A549 (cell line): ENCODE measurements at regions not wholly inside any gene's neighbourhood (a gene's known extent, or its start where the extent isn't known, plus 50 kb on each side); places are given as distances from the start of the nearest gene placed in this dataset.

Experiments
- ATAC-seq, 2 experiments: fragments of 200-7000 bp in 1 of 2; fragments of >200 bp in 1 of 2; cut with Nextera tagmentation in 1 of 2; cut with Tn5 transposase in 1 of 2; 3 replicates each; pipeline versions ENCODE4 v1.8.0 to v1.9.1; 2018 to 2020; ENCODE audit warnings: mild to moderate bottlenecking in 1 of 2, moderate library complexity in 1 of 2
- CTCF ChIA-PET: fragments of 300-600 bp; sonication (Branson Sonifier 250); formaldehyde crosslinking; extraction: SDS; loops from one replicate; lab custom pipeline; 2021; ENCODE audit warnings: antibody characterized with exemption, inconsistent platforms; lab: Yijun Ruan, JAX
- POLR2A ChIA-PET: fragments of 350-600 bp; formaldehyde crosslinking; extraction: SDS; loops from one replicate; lab custom pipeline; 2021; ENCODE audit warnings: antibody characterized with exemption, inconsistent platforms; lab: Yijun Ruan, JAX
- DNase-seq, 2 experiments: peaks; one replicate each; pipeline versions ENCODE4 v3.0.0 to v3.0.0-alpha.2; 2011 to 2016; ENCODE audit warnings: low read depth in 1 of 2, low spot score in 1 of 2
- FAIRE-seq: peaks from 2 replicates; lab custom pipeline; 2011; peaks lifted over from hg19 to GRCh38; lab: Jason Lieb, UNC
- H3K27ac ChIP-seq, 2 experiments: fragments of >200 bp; sonication (Bioruptor Twin); formaldehyde crosslinking; 3 replicates each; pipeline ENCODE4 v1.5.1; 2016 to 2017
- H3K4me1 ChIP-seq: fragments of >200 bp; sonication (Bioruptor Twin); formaldehyde crosslinking; 3 replicates; pipeline ENCODE4 v1.6.1; 2016
- H3K4me2 ChIP-seq: fragments of >200 bp; sonication (Bioruptor Twin); formaldehyde crosslinking; 3 replicates; pipeline ENCODE4 v1.6.1; 2016
- H3K4me3 ChIP-seq: fragments of >200 bp; sonication (Bioruptor Twin); formaldehyde crosslinking; 3 replicates; pipeline ENCODE4 v1.5.1; 2016
- H3K9me3 ChIP-seq: fragments of >200 bp; sonication (Bioruptor Twin); formaldehyde crosslinking; 3 replicates; pipeline ENCODE4 v1.6.1; 2016
- BCL3 ChIP-seq: fragments of >200 bp; sonication (Bioruptor Twin); formaldehyde crosslinking; IDR thresholded peaks from 3 replicates; pipeline ENCODE4 v1.6.1; 2016
- CBX8 ChIP-seq: fragments of 200-600 bp; sonication (generic); IDR thresholded peaks from 2 replicates; pipeline ENCODE4 v1.6.1; 2016
- CHD2 ChIP-seq: fragments of 150-350 bp; IDR thresholded peaks from 2 replicates; pipeline ENCODE4 v1.6.1; 2014; ENCODE audit warnings: low read length; ENCODE audit not compliant: partially characterized antibody
- CHD4 ChIP-seq: fragments of 200-600 bp; sonication (generic); IDR thresholded peaks from 2 replicates; pipeline ENCODE4 v1.6.1; 2016; ENCODE audit warnings: antibody characterized with exemption, mild to moderate bottlenecking, borderline replicate concordance
- E2F6 ChIP-seq: IDR thresholded peaks from 2 replicates; pipeline ENCODE4 v1.6.1; 2012; ENCODE audit warnings: low read depth, borderline replicate concordance
- ELK1 ChIP-seq: fragments of 150-350 bp; IDR thresholded peaks from 2 replicates; pipeline ENCODE4 v1.6.1; 2014; ENCODE audit warnings: low read depth, mild to moderate bottlenecking, low read length
- EP300 ChIP-seq, 2 experiments: fragments of >200 bp; sonication (Bioruptor Twin); formaldehyde crosslinking; IDR thresholded peaks; 2 replicates in 1 of 2; 3 replicates in 1 of 2; pipeline ENCODE4 v1.6.1; 2016 to 2017
- ESRRA ChIP-seq: fragments of 150-350 bp; IDR thresholded peaks from 2 replicates; pipeline ENCODE4 v1.6.1; 2014; ENCODE audit warnings: mild to moderate bottlenecking, low read length, borderline replicate concordance
- HEYL ChIP-seq: fragments of 250-450 bp; sonication (Bioruptor Pico); IDR thresholded peaks from 2 replicates; pipeline ENCODE4 v1.8.0; 2021; ENCODE audit warnings: mild to moderate bottlenecking, moderate library complexity
- HOXB13 ChIP-seq: fragments of 250-450 bp; sonication (Bioruptor Pico); IDR thresholded peaks from 2 replicates; pipeline ENCODE4 v1.5.0; 2020; ENCODE audit warnings: low read depth, mild to moderate bottlenecking, moderate library complexity
- HOXB5 ChIP-seq: fragments of 250-450 bp; sonication (Bioruptor Pico); IDR thresholded peaks from 2 replicates; pipeline ENCODE4 v1.5.0; 2020; ENCODE audit warnings: mild to moderate bottlenecking, moderate library complexity
- JUNB ChIP-seq: fragments of >200 bp; sonication (Bioruptor Twin); formaldehyde crosslinking; IDR thresholded peaks from 2 replicates; pipeline ENCODE4 v1.6.1; 2016
- MAFK ChIP-seq: fragments of 450-650 bp; IDR thresholded peaks from 2 replicates; pipeline ENCODE4 v1.6.1; 2014; ENCODE audit not compliant: partially characterized antibody
- MYC ChIP-seq: IDR thresholded peaks from 2 replicates; pipeline ENCODE4 v1.6.1; 2012; ENCODE audit warnings: mild to moderate bottlenecking, inconsistent platforms, low read length, improper control_type of control experiment, borderline replicate concordance
- NR3C1 ChIP-seq: fragments of >200 bp; sonication (Bioruptor Twin); formaldehyde crosslinking; IDR thresholded peaks from 3 replicates; pipeline ENCODE4 v1.6.1; 2017
- POLR2AphosphoS2 ChIP-seq: conservative IDR thresholded peaks from 2 replicates; pipeline ENCODE4 v1.6.1; 2012; ENCODE audit warnings: low read length, improper control_type of control experiment, inconsistent platforms
- RARB ChIP-seq: fragments of 250-450 bp; sonication (Bioruptor Pico); IDR thresholded peaks from 2 replicates; pipeline ENCODE4 v1.8.0; 2021; ENCODE audit warnings: mild to moderate bottlenecking, moderate library complexity
- RNF2 ChIP-seq: fragments of 200-600 bp; sonication (generic); IDR thresholded peaks from 2 replicates; pipeline ENCODE4 v1.6.1; 2016; ENCODE audit warnings: low read depth, mild to moderate bottlenecking, antibody characterized with exemption, moderate library complexity, borderline replicate concordance
- SMC3 ChIP-seq: fragments of >200 bp; sonication (Bioruptor Twin); formaldehyde crosslinking; IDR thresholded peaks from 3 replicates; pipeline ENCODE4 v1.6.1; 2018; ENCODE audit warnings: inconsistent platforms
- SREBF2 ChIP-seq: fragments of 450-650 bp; IDR thresholded peaks from 2 replicates; pipeline ENCODE4 v1.6.1; 2014; ENCODE audit warnings: mild to moderate bottlenecking, moderate library complexity
- ZC3H11A ChIP-seq: fragments of 450-650 bp; IDR thresholded peaks from 2 replicates; pipeline ENCODE4 v1.6.1; 2014; ENCODE audit warnings: antibody characterized with exemption, mild to moderate bottlenecking
- ZNF302 ChIP-seq: fragments of 250-450 bp; sonication (Bioruptor Pico); IDR thresholded peaks from 2 replicates; pipeline ENCODE4 v1.9.0; 2021; ENCODE audit warnings: inconsistent platforms, mild to moderate bottlenecking, moderate library complexity
- ZSCAN20 ChIP-seq: fragments of 250-450 bp; sonication (Bioruptor Pico); IDR thresholded peaks from 2 replicates; pipeline ENCODE4 v1.8.0; 2022; ENCODE audit warnings: mild to moderate bottlenecking, moderate library complexity
- WGBS: methylation state at CpG from one replicate; pipeline ENCODE4 v1.1.6; 2017; ENCODE audit errors: missing lambda C conversion rate; 5-methylcytosine and 5-hydroxymethylcytosine counted together

- FAIRE-seq (no peak), DNase-seq (no peak), ATAC-seq (no peak)
- Histone ChIP-seq H3K9me3 (no peaks in the 10 kb centered on the region), H3K4me1 (no peaks in the 10 kb centered on the region), H3K4me3 (no peak overlapping the region), H3K4me2 (peak overlapping the region; percentile 14; the same call in 1 of the 3 replicates), H3K27ac (no peak overlapping the region)
- 21% methylated on average over 5 of the region's 5 CpGs for WGBS
- CTCF ChIA-PET: no interaction called here
- no peak for TF ChIP-seq CHD4
- TF ChIP-seq HOXB13 (CRISPR knock-in tag): no peak
- TF ChIP-seq MYC: no peak
- no peak for TF ChIP-seq CHD2
- TF ChIP-seq EP300 (IDR thresholded peaks at IDR 0.05): no peak
- TF ChIP-seq SMC3: no peak
- POLR2A ChIA-PET: no interaction called here
These were observed 63.0 kb upstream of the CDCA7L start for GRCh38 chr7:22008683-22009082.

- TF ChIP-seq NR3C1: no peak
- no peak for DNase-seq
- ATAC-seq: no peak
- CTCF ChIA-PET: interaction anchor here (0.7 kb wide), 1 partner anchor 48 kb away, joined by 4 read pairs; no protein-coding TSS in a partner anchor
- H3K4me1 ChIP-seq: no peaks in the 10 kb centered on the region
- H3K4me3 ChIP-seq: no peak overlapping the region
- WGBS: 1% methylated on average over 5 of the region's 5 CpGs
- H3K27ac ChIP-seq: no peak overlapping the region
- no peak overlapping the region for H3K4me2 ChIP-seq
- no peak for FAIRE-seq
- POLR2A ChIA-PET: no interaction called here
- H3K9me3 ChIP-seq: no peaks in the 10 kb centered on the region
These were observed 62.4 kb upstream of the CDCA7L start for GRCh38 chr7:22008087-22008486.

- Histone ChIP-seq H3K27ac (no peak overlapping the region), H3K4me2 (no peak overlapping the region), H3K4me1 (peaks cover 4% of the 10 kb centered on the region; the same call in 1 of the 3 replicates), H3K4me3 (no peak overlapping the region), H3K9me3 (no peaks in the 10 kb centered on the region)
- POLR2A ChIA-PET: no interaction called here
- no peak for TF ChIP-seq ZSCAN20
- no peak for TF ChIP-seq E2F6
- TF ChIP-seq HOXB5 (CRISPR knock-in tag): no peak
- TF ChIP-seq HEYL (CRISPR knock-in tag): no peak
- TF ChIP-seq ESRRA: no peak
- no peak for TF ChIP-seq NR3C1
- ATAC-seq (no peak), FAIRE-seq (no peak), DNase-seq (no peak)
- CTCF ChIA-PET: interaction anchor here (2.1 kb wide), 1 partner anchor 78 kb away, joined by 8 read pairs; no protein-coding TSS in a partner anchor
- WGBS: 24% methylated on average over 1 of the region's 1 CpG
These were observed 59.5 kb upstream of the CDCA7L start for GRCh38 chr7:22005151-22005550.

- ATAC-seq (no peak), FAIRE-seq (no peak), DNase-seq (no peak)
- Histone ChIP-seq H3K27ac (no peak overlapping the region), H3K9me3 (no peaks in the 10 kb centered on the region), H3K4me3 (no peak overlapping the region), H3K4me1 (peaks cover 4% of the 10 kb centered on the region; the same call in 1 of the 3 replicates), H3K4me2 (no peak overlapping the region)
- ChIA-PET CTCF (interaction anchor here (0.8 to 2.2 kb wide), 10 partner anchors 10 to 1226 kb away, joined by 3 to 10 read pairs (median 4); no protein-coding TSS in a partner anchor), POLR2A (no interaction called here)
- no peak for TF ChIP-seq BCL3
- no peak for TF ChIP-seq HEYL (CRISPR knock-in tag)
- no peak for TF ChIP-seq MAFK
- TF ChIP-seq ZNF302 (CRISPR knock-in tag): no peak
- TF ChIP-seq ELK1: no peak
- no peak for TF ChIP-seq SREBF2
- no peak for TF ChIP-seq POLR2AphosphoS2
- TF ChIP-seq NR3C1: no peak
- no peak for TF ChIP-seq CBX8
- TF ChIP-seq JUNB: no peak
- no peak for TF ChIP-seq CHD2
- TF ChIP-seq ZC3H11A: no peak
- TF ChIP-seq HOXB5 (CRISPR knock-in tag): no peak
- no peak for TF ChIP-seq RNF2
- TF ChIP-seq RARB (CRISPR knock-in tag): no peak
- WGBS: 3% methylated on average over 1 of the region's 1 CpG
These were observed 57.0 kb upstream of the CDCA7L start for GRCh38 chr7:22002726-22003125.
